OCI-LY1 (cell line): ENCODE measurements at regions not wholly inside any gene's neighbourhood (a gene's known extent, or its start where the extent isn't known, plus 50 kb on each side); places are given as distances from the start of the nearest gene placed in this dataset.

Source experiments
- H2AFZ ChIP-seq: fragments of 200-600 bp; sonication (generic), shearing (Covaris generic); 2 replicates; pipeline ENCODE4 v1.6.0; 2014; ENCODE audit warnings: antibody characterized with exemption, mild to moderate bottlenecking, low read length
- H3F3A ChIP-seq: fragments of 200-600 bp; sonication (generic), shearing (Covaris generic); 2 replicates; pipeline ENCODE4 v1.6.0; 2014; ENCODE audit warnings: mild to moderate bottlenecking, antibody characterized with exemption, low read length, moderate library complexity; ENCODE audit not compliant: insufficient read depth
- H3K27ac ChIP-seq: fragments of 200-600 bp; sonication (generic); 2 replicates; pipeline ENCODE4 v1.5.1; 2014; ENCODE audit warnings: low read length, mixed run types, mild to moderate bottlenecking, low read depth; ENCODE audit not compliant: poor library complexity, severe bottlenecking
- H3K27me3 ChIP-seq: fragments of 200-600 bp; sonication (generic); 2 replicates; pipeline ENCODE4 v1.6.0; 2014; ENCODE audit warnings: antibody characterized with exemption, mild to moderate bottlenecking, low read length, moderate library complexity; ENCODE audit not compliant: insufficient read depth
- H3K36me3 ChIP-seq: fragments of 200-600 bp; sonication (generic); 2 replicates; pipeline ENCODE4 v1.6.1; 2014; ENCODE audit warnings: mild to moderate bottlenecking, antibody characterized with exemption, low read length, moderate library complexity, mixed read lengths; ENCODE audit not compliant: insufficient read depth
- H3K4me1 ChIP-seq: fragments of 200-600 bp; sonication (generic); 2 replicates; pipeline ENCODE4 v1.5.1; 2014; ENCODE audit warnings: mild to moderate bottlenecking, low read length, moderate library complexity; ENCODE audit not compliant: insufficient read depth, severe bottlenecking
- H3K4me2 ChIP-seq: fragments of 200-600 bp; sonication (generic), shearing (Covaris generic); 2 replicates; pipeline ENCODE4 v1.6.1; 2014; ENCODE audit warnings: low read length
- H3K4me3 ChIP-seq: fragments of 200-600 bp; sonication (generic); 2 replicates; pipeline ENCODE4 v1.5.1; 2014; ENCODE audit warnings: low read length, low read depth, mild to moderate bottlenecking, mixed read lengths; ENCODE audit not compliant: poor library complexity, severe bottlenecking
- H3K79me2 ChIP-seq: fragments of 200-600 bp; shearing (Covaris generic); 2 replicates; pipeline ENCODE4 v1.6.1; 2016; ENCODE audit warnings: mixed run types, low read length, mixed read lengths; ENCODE audit not compliant: insufficient read depth
- H3K9ac ChIP-seq: fragments of 200-600 bp; sonication (generic), shearing (Covaris generic); 2 replicates; pipeline ENCODE4 v1.6.1; 2014; ENCODE audit warnings: mild to moderate bottlenecking, low read length, mixed read lengths
- H3K9me2 ChIP-seq: fragments of 200-600 bp; sonication (generic), shearing (Covaris generic); 2 replicates; pipeline ENCODE4 v1.6.1; 2014; ENCODE audit warnings: low read depth, mild to moderate bottlenecking, low read length, mixed read lengths
- H3K9me3 ChIP-seq: fragments of 200-600 bp; shearing (Covaris generic); 2 replicates; pipeline ENCODE4 v1.6.1; 2014; ENCODE audit warnings: low read length, mixed read lengths
- H4K20me1 ChIP-seq: fragments of 200-600 bp; sonication (generic), shearing (Covaris generic); 2 replicates; pipeline ENCODE4 v1.6.0; 2016; ENCODE audit warnings: mild to moderate bottlenecking, low read length; ENCODE audit not compliant: insufficient read depth
- CTCF ChIP-seq: fragments of 200-600 bp; sonication (generic), shearing (Covaris generic); IDR thresholded peaks from 2 replicates; pipeline ENCODE4 v1.5.1; 2017; ENCODE audit warnings: mild to moderate bottlenecking, antibody characterized with exemption, low read length, moderate library complexity, mixed read lengths
- EZH2 ChIP-seq: fragments of 200-600 bp; sonication (generic), shearing (Covaris generic); IDR thresholded peaks from 2 replicates; pipeline ENCODE4 v1.8.0; 2017; ENCODE audit warnings: borderline replicate concordance, mixed run types, mild to moderate bottlenecking, antibody characterized with exemption, low read length, moderate library complexity, mixed read lengths

- no peaks in the 10 kb centered on the region for H3K36me3 ChIP-seq
- H3K4me1 ChIP-seq, result no peaks in the 10 kb centered on the region
- H3K4me2 ChIP-seq, result no peak overlapping the region
- no peaks in the 10 kb centered on the region for H3K9me2 ChIP-seq
- H3K4me3 ChIP-seq, result no peak overlapping the region
- H3K27me3 ChIP-seq, result no peaks in the 10 kb centered on the region
- no peak overlapping the region for H3K27ac ChIP-seq
- no peaks in the 10 kb centered on the region for H3K79me2 ChIP-seq
- no peaks in the 10 kb centered on the region for H4K20me1 ChIP-seq
- no peaks in the 10 kb centered on the region for H3F3A ChIP-seq
- no peaks in the 10 kb centered on the region for H3K9me3 ChIP-seq
- no peak overlapping the region for H3K9ac ChIP-seq
- no peak for TF ChIP-seq CTCF
- no peak for TF ChIP-seq EZH2
- H2AFZ ChIP-seq, result no peak overlapping the region
Observed at GRCh38 chr1:208892147-208892546, 648.0 kb upstream of the PLXNA2 start.

- Histone ChIP-seq H3K27ac (no peak overlapping the region), H3K79me2 (no peaks in the 10 kb centered on the region), H3K4me2 (no peak overlapping the region), H3K9me3 (no peaks in the 10 kb centered on the region), H4K20me1 (no peaks in the 10 kb centered on the region), H3K27me3 (no peaks in the 10 kb centered on the region), H3F3A (no peaks in the 10 kb centered on the region), H3K4me3 (no peak overlapping the region), H3K9me2 (no peaks in the 10 kb centered on the region), H3K4me1 (no peaks in the 10 kb centered on the region), H2AFZ (no peak overlapping the region), H3K9ac (no peak overlapping the region), H3K36me3 (no peaks in the 10 kb centered on the region)
- TF ChIP-seq CTCF (no peak), EZH2 (no peak)
Observed at GRCh38 chr1:208893251-208893650, 649.1 kb upstream of the PLXNA2 start.

- Histone ChIP-seq H3K4me3 (no peak overlapping the region), H3F3A (no peaks in the 10 kb centered on the region)
Observed at GRCh38 chr1:208895181-208895580, 651.0 kb upstream of the PLXNA2 start.

More at GRCh38 chr1:208895181-208895580, 651.0 kb upstream of the PLXNA2 start:
- Histone ChIP-seq H3K9me2 (no peaks in the 10 kb centered on the region), H3K4me2 (no peak overlapping the region), H3K9me3 (no peaks in the 10 kb centered on the region), H2AFZ (no peak overlapping the region), H3K9ac (no peak overlapping the region), H3K36me3 (no peaks in the 10 kb centered on the region), H3K27ac (no peak overlapping the region), H3K27me3 (no peaks in the 10 kb centered on the region), H3K4me1 (no peaks in the 10 kb centered on the region), H4K20me1 (no peaks in the 10 kb centered on the region), H3K79me2 (no peaks in the 10 kb centered on the region)
- TF ChIP-seq EZH2, result no peak
- TF ChIP-seq CTCF, result no peak
